ENCODE measurements at regions not wholly inside any gene's neighbourhood (a gene's known extent, or its start where the extent isn't known, plus 50 kb on each side); places are given as distances from the start of the nearest gene placed in this dataset.

GRCh38 chrX:99397879-99398278, 1012.2 kb downstream of the PCDH19 start:
- no peaks in the 10 kb centered on the region for H3K4me1 ChIP-seq (ENCODE audit: control insufficient read depth, insufficient read depth, low read length)
- no peak overlapping the region for H3K4me3 ChIP-seq (ENCODE audit: low read depth, low read length)
- DNase-seq (ENCODE audit: low read depth in 4 of 6, low spot score in 6 of 6): no peak
- no peak overlapping the region for H3K27ac ChIP-seq (ENCODE audit: low read depth, low read length)
- H3K9me3 ChIP-seq (ENCODE audit: control insufficient read depth, insufficient read depth, low read length): no peaks in the 10 kb centered on the region
- H3K27me3 ChIP-seq (ENCODE audit: control insufficient read depth, insufficient read depth, low read length): no peaks in the 10 kb centered on the region
- H3K36me3 ChIP-seq (ENCODE audit: control insufficient read depth, insufficient read depth, low read length): no peaks in the 10 kb centered on the region
- WGBS (ENCODE audit: insufficient coverage): 56% methylated on average over 1 of the region's 1 CpG

- 93% methylated on average over 2 of the region's 2 CpGs for WGBS (ENCODE audit: insufficient coverage)
- Histone ChIP-seq H3K9me3 (ENCODE audit: control insufficient read depth, insufficient read depth, low read length) (peaks cover 3% of the 10 kb centered on the region), H3K27ac (ENCODE audit: low read depth, low read length) (no peak overlapping the region), H3K27me3 (ENCODE audit: control insufficient read depth, insufficient read depth, low read length) (no peaks in the 10 kb centered on the region), H3K4me1 (ENCODE audit: control insufficient read depth, insufficient read depth, low read length) (no peaks in the 10 kb centered on the region), H3K4me3 (ENCODE audit: low read depth, low read length) (no peak overlapping the region), H3K36me3 (ENCODE audit: control insufficient read depth, insufficient read depth, low read length) (no peaks in the 10 kb centered on the region)
- no peak for DNase-seq (ENCODE audit: low read depth in 4 of 6, low spot score in 6 of 6)
Measured at GRCh38 chrX:99394456-99394855, 1015.6 kb downstream of the PCDH19 start.

DNA sequence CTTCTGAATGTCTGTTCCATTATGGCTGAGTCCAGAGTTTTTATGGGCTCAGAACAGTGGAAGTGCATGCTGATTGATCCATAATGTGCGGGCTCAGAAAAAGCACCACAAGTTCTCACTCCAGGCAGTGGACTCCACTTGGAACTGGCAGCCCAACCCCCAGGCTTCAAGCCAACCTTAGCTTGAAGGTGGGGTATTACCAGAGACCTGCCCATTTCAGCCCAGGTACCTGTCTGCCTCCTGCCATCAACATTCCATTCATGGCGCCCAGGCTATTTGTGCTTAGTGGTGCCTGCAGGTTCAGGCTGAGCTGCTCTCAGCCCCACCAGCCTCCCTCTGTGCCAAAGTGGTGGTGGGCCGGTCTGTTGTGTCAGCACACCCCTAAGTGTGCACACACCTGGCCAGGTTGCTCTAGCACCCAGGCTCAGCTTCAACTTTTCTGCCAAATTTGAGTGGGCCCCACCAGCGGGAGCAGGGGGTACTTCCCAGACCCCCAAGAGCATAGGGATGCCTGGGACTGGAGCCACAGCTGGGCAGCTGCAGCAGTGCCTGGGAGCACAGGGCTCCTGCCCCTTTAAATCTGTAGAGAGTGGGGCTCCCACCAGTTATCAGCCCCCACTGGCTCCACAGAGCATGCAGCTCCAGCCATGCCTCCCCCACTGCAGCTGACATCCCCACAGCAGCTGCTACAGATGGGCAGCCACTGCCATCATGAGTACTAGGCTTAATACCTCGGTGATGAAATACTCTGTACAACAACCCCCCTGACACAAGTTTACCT, 1025.3 kb downstream of the PCDH19 start:
- Histone ChIP-seq H3K36me3 (ENCODE audit: control insufficient read depth, insufficient read depth, low read length) (no peaks in the 10 kb centered on the region), H3K27ac (ENCODE audit: low read depth, low read length) (no peak overlapping the region), H3K4me3 (ENCODE audit: low read depth, low read length) (no peak overlapping the region), H3K27me3 (ENCODE audit: control insufficient read depth, insufficient read depth, low read length) (no peaks in the 10 kb centered on the region), H3K9me3 (ENCODE audit: control insufficient read depth, insufficient read depth, low read length) (peaks cover 6% of the 10 kb centered on the region), H3K4me1 (ENCODE audit: control insufficient read depth, insufficient read depth, low read length) (no peaks in the 10 kb centered on the region)
- no peak for DNase-seq (ENCODE audit: low read depth in 4 of 6, low spot score in 6 of 6)
- WGBS (ENCODE audit: insufficient coverage): 83% methylated on average over 4 of the region's 5 CpGs

DNA sequence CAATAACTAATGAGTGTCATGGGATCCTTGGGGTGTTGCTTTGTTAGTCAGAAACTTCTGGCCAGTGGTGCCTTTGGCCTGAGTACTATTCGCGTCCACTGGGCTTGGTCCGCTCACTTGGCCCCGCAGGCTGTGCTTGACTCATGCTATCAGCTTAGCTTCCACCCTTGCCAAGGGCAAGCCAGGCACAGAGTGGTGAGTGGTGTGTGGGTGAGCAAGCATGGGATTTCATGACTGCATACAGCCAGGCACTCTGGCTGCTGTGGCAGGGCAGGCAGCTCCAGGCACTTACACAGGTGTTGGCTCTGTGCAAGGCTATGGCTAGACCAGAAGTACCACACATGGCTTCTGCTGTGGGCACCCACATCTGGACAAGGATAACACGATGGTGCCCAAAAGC, 1026.3 kb downstream of the PCDH19 start:
- Histone ChIP-seq H3K9me3 (ENCODE audit: control insufficient read depth, insufficient read depth, low read length) (peaks cover 3% of the 10 kb centered on the region), H3K36me3 (ENCODE audit: control insufficient read depth, insufficient read depth, low read length) (no peaks in the 10 kb centered on the region), H3K4me1 (ENCODE audit: control insufficient read depth, insufficient read depth, low read length) (no peaks in the 10 kb centered on the region), H3K27ac (ENCODE audit: low read depth, low read length) (no peak overlapping the region), H3K27me3 (ENCODE audit: control insufficient read depth, insufficient read depth, low read length) (no peaks in the 10 kb centered on the region), H3K4me3 (ENCODE audit: low read depth, low read length) (no peak overlapping the region)
- WGBS (ENCODE audit: insufficient coverage): 91% methylated on average over 2 of the region's 5 CpGs
- no peak for DNase-seq (ENCODE audit: low read depth in 4 of 6, low spot score in 6 of 6)

- H3K27ac ChIP-seq (ENCODE audit: low read depth, low read length): no peak overlapping the region
- no peaks in the 10 kb centered on the region for H3K4me1 ChIP-seq (ENCODE audit: control insufficient read depth, insufficient read depth, low read length)
- H3K36me3 ChIP-seq (ENCODE audit: control insufficient read depth, insufficient read depth, low read length): no peaks in the 10 kb centered on the region
- no peak for DNase-seq (ENCODE audit: low read depth in 4 of 6, low spot score in 6 of 6)
- WGBS (ENCODE audit: insufficient coverage): 70% methylated on average over 53 of the region's 53 CpGs
- H3K4me3 ChIP-seq (ENCODE audit: low read depth, low read length): no peak overlapping the region
- no peaks in the 10 kb centered on the region for H3K27me3 ChIP-seq (ENCODE audit: control insufficient read depth, insufficient read depth, low read length)
- H3K9me3 ChIP-seq (ENCODE audit: control insufficient read depth, insufficient read depth, low read length): no peaks in the 10 kb centered on the region
Measured at GRCh38 chrX:99371976-99372595, 1038.0 kb downstream of the PCDH19 start.

- H3K4me1 ChIP-seq (ENCODE audit: control insufficient read depth, insufficient read depth, low read length): no peaks in the 10 kb centered on the region
- H3K27ac ChIP-seq (ENCODE audit: low read depth, low read length): no peak overlapping the region
- H3K27me3 ChIP-seq (ENCODE audit: control insufficient read depth, insufficient read depth, low read length): no peaks in the 10 kb centered on the region
- no peaks in the 10 kb centered on the region for H3K36me3 ChIP-seq (ENCODE audit: control insufficient read depth, insufficient read depth, low read length)
- DNase-seq (ENCODE audit: low read depth in 4 of 6, low spot score in 6 of 6): no peak
- H3K4me3 ChIP-seq (ENCODE audit: low read depth, low read length): no peak overlapping the region
- no peaks in the 10 kb centered on the region for H3K9me3 ChIP-seq (ENCODE audit: control insufficient read depth, insufficient read depth, low read length)
- 60% methylated on average over 1 of the region's 1 CpG for WGBS (ENCODE audit: insufficient coverage)
Measured at GRCh38 chrX:99353412-99353811, 1056.7 kb downstream of the PCDH19 start.

- Histone ChIP-seq H3K27me3 (ENCODE audit: control insufficient read depth, insufficient read depth, low read length) (no peaks in the 10 kb centered on the region), H3K9me3 (ENCODE audit: control insufficient read depth, insufficient read depth, low read length) (peaks cover 3% of the 10 kb centered on the region), H3K27ac (ENCODE audit: low read depth, low read length) (no peak overlapping the region), H3K36me3 (ENCODE audit: control insufficient read depth, insufficient read depth, low read length) (no peaks in the 10 kb centered on the region), H3K4me1 (ENCODE audit: control insufficient read depth, insufficient read depth, low read length) (no peaks in the 10 kb centered on the region), H3K4me3 (ENCODE audit: low read depth, low read length) (no peak overlapping the region)
- DNase-seq (ENCODE audit: low read depth in 4 of 6, low spot score in 6 of 6): no peak
- WGBS (ENCODE audit: insufficient coverage): 77% methylated on average over 4 of the region's 4 CpGs
Measured at GRCh38 chrX:99348256-99348655, 1061.8 kb downstream of the PCDH19 start.

- Histone ChIP-seq H3K4me3 (ENCODE audit: low read depth, low read length) (no peak overlapping the region), H3K36me3 (ENCODE audit: control insufficient read depth, insufficient read depth, low read length) (no peaks in the 10 kb centered on the region), H3K4me1 (ENCODE audit: control insufficient read depth, insufficient read depth, low read length) (no peaks in the 10 kb centered on the region), H3K9me3 (ENCODE audit: control insufficient read depth, insufficient read depth, low read length) (no peaks in the 10 kb centered on the region), H3K27ac (ENCODE audit: low read depth, low read length) (no peak overlapping the region), H3K27me3 (ENCODE audit: control insufficient read depth, insufficient read depth, low read length) (peaks cover 6% of the 10 kb centered on the region)
- no peak for DNase-seq (ENCODE audit: low read depth in 4 of 6, low spot score in 6 of 6)
Measured at GRCh38 chrX:99308302-99308701, 1101.8 kb downstream of the PCDH19 start.

DNA sequence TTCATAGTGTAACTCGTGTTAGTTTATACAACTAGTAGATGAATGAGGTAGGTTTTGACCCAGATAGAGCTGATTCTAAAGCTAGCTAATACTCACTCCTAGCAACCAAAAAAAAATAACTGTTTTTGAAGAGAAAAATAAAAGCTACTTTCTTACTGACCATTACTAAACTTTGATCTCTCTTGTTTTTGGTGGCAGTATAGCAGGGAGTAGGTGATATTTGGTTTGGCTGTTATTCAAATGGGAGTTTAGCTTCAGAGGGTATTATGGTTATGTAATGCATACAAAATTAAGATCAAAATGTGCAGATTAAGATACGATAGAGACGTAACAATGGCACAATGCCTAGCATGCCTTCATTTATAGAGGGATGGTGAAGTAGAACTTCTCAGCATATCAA, 1104.5 kb downstream of the PCDH19 start:
- Histone ChIP-seq H3K9me3 (ENCODE audit: control insufficient read depth, insufficient read depth, low read length) (no peaks in the 10 kb centered on the region), H3K36me3 (ENCODE audit: control insufficient read depth, insufficient read depth, low read length) (no peaks in the 10 kb centered on the region), H3K27me3 (ENCODE audit: control insufficient read depth, insufficient read depth, low read length) (peaks cover 4% of the 10 kb centered on the region), H3K27ac (ENCODE audit: low read depth, low read length) (no peak overlapping the region), H3K4me1 (ENCODE audit: control insufficient read depth, insufficient read depth, low read length) (no peaks in the 10 kb centered on the region), H3K4me3 (ENCODE audit: low read depth, low read length) (no peak overlapping the region)
- DNase-seq (ENCODE audit: low read depth in 4 of 6, low spot score in 6 of 6): no peak
- no CpG with 5 or more reads among the region's 3 CpGs for WGBS (ENCODE audit: insufficient coverage)

- Histone ChIP-seq H3K9me3 (ENCODE audit: control insufficient read depth, insufficient read depth, low read length) (no peaks in the 10 kb centered on the region), H3K27me3 (ENCODE audit: control insufficient read depth, insufficient read depth, low read length) (peaks cover 4% of the 10 kb centered on the region), H3K4me1 (ENCODE audit: control insufficient read depth, insufficient read depth, low read length) (no peaks in the 10 kb centered on the region), H3K27ac (ENCODE audit: low read depth, low read length) (no peak overlapping the region), H3K4me3 (ENCODE audit: low read depth, low read length) (no peak overlapping the region), H3K36me3 (ENCODE audit: control insufficient read depth, insufficient read depth, low read length) (no peaks in the 10 kb centered on the region)
- DNase-seq (ENCODE audit: low read depth in 4 of 6, low spot score in 6 of 6): no peak
- WGBS (ENCODE audit: insufficient coverage): no CpG with 5 or more reads among the region's 2 CpGs
Measured at GRCh38 chrX:99301990-99302389, 1108.1 kb downstream of the PCDH19 start.

All from spinal cord (tissue), 9 donors.